GM20000 (cell line): ENCODE measurements at regions not wholly inside any gene's neighbourhood (a gene's known extent, or its start where the extent isn't known, plus 50 kb on each side); places are given as distances from the start of the nearest gene placed in this dataset.

Experiments
- DNase-seq: peaks from one replicate; pipeline ENCODE4 v3.0.0; 2012; ENCODE audit warnings: low spot score
- TF ChIP-seq, protein P1 (sequence below): IDR thresholded peaks from 2 replicates; pipeline ENCODE4 v1.5.1; 2012; ENCODE audit warnings: mild to moderate bottlenecking, control low read depth; ENCODE audit errors: extremely low read depth, missing control alignments

DNA sequence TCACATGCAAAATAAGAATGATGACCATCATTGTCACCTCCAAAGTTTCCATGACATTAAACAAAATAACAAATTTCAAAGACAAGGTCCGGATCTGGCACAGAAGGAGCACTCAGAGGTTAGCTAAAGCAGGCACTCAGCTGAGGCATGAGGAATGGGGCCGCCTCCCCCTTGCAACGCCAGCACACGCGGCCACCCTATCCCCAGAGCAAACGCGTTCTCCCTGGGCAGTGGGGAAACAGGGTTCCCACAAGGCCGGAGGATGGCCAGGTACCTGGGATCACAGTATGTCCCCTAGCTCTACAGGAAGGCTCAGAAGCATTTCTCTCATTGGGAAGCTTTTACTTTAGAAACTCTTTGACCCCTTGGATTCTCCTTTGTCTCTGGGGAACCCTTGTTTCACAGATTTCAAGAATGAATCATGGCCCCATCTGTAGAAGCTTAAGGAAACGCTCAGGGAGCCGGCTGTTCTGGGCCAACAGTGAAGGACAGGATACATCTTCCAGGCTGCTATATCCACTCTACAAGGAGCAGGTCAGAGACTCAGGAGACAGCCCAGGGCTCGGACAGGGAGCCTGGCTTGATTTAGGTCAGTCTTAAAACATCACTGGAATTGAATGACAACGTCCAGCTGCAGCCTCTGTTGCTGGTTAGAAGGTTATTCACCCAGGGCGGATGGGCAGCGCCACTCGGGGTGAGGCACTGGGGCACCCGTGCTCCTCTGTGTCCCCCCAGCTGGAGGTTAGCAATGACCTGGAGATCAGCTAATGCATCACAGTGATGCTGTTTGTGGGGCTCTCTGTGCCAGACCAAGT lies 496.4 kb downstream of the NPHP4 start:
- TF ChIP-seq, protein P1, sequence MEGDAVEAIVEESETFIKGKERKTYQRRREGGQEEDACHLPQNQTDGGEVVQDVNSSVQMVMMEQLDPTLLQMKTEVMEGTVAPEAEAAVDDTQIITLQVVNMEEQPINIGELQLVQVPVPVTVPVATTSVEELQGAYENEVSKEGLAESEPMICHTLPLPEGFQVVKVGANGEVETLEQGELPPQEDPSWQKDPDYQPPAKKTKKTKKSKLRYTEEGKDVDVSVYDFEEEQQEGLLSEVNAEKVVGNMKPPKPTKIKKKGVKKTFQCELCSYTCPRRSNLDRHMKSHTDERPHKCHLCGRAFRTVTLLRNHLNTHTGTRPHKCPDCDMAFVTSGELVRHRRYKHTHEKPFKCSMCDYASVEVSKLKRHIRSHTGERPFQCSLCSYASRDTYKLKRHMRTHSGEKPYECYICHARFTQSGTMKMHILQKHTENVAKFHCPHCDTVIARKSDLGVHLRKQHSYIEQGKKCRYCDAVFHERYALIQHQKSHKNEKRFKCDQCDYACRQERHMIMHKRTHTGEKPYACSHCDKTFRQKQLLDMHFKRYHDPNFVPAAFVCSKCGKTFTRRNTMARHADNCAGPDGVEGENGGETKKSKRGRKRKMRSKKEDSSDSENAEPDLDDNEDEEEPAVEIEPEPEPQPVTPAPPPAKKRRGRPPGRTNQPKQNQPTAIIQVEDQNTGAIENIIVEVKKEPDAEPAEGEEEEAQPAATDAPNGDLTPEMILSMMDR = no peak
- DNase-seq = no peak

DNA sequence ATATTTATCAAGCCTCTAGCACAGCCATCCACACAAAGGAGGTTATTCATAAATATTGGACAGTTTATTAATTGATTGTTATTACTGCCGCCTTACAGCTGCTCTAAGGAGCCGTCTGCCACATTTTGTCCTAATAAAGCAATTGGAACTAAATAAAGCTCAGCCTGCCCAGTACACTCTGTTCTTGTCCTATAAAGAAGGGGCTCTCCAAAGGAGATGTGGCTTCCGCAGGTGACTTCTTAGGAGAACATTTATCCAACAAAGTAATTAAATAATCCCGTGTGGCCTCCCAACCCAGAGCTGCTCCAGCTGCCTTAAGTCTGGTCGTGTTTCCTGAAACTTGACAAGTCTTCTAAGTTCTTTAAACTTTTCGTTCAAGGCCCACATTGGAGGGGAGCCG lies 497.7 kb downstream of the NPHP4 start:
- TF ChIP-seq, protein P1 = no peak
- DNase-seq = no peak

DNA sequence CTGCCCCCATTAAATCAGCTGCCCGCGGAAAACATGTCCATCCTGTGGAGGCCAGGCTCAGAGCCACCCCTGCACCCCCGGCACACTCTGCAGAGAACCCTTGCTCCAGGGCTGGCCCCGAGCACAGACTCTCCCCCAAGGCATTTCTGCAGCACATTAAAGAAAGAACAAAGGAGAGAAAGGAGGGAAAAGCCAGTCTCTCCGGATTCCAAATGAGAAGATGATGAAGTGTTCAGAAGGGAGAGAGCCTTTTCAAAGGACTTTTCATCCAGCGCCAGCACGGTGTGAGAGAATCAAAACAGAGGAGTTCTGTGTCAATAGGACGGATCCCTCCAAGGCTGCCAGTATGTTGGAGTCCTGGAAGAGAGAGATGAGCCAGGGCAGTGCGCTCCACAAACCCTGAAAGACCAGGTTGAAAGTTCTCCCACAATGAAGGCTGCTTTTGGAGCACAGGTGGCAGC lies 498.3 kb downstream of the NPHP4 start:
- DNase-seq = no peak
- TF ChIP-seq, protein P1 = no peak

- TF ChIP-seq, protein P1 = no peak
- DNase-seq = no peak
These were observed 498.9 kb downstream of the NPHP4 start for GRCh38 chr1:5493275-5493674.

- no peak for DNase-seq
- TF ChIP-seq, protein P1 = no peak
These were observed 499.4 kb downstream of the NPHP4 start for GRCh38 chr1:5492846-5493245.

DNA sequence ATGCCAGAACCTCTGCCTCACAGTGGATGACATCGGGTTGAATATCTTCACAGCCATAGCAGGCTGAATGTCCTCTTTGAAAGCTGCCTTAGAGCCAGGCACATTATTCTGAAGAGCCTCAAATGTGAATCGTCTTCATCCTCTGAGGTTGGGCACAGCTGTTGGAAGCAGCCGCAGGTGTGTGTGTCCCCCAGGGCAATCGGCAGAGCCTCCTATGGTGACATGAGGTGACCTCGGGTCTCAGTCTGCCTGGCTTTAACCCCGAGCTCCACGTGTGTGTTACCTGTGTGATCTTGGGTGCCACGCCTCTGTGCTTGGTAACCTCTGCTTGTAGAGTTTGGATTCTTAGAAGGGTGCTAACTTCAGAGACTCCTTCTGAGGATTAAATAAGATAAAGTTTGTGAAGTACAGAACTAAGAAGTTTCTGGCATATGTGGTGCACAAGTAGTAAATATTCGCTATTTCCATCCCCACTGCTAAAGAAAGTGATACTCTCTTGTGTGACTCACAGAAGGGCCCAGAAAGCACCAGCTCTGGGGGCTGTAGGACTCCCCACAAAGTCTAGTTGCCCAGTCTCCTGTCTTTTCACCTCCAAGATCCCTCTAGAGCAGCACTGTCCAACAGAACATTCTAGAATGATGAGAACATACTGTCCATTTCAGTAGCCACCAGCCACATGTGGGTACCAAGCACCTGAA lies 500.9 kb downstream of the NPHP4 start:
- TF ChIP-seq, protein P1 = no peak
- DNase-seq = no peak

GRCh38 chr1:5490635-5491034 lies 501.6 kb downstream of the NPHP4 start:
- DNase-seq = no peak
- TF ChIP-seq, protein P1 = no peak
